Panc1 (cell line): ENCODE measurements at regions not wholly inside any gene's neighbourhood (a gene's known extent, or its start where the extent isn't known, plus 50 kb on each side); places are given as distances from the start of the nearest gene placed in this dataset.

ENCODE experiments used
- ATAC-seq: fragments of 200-7000 bp; cut with Tn5 transposase; 2 replicates; pipeline ENCODE4 v1.9.1; 2020; ENCODE audit warnings: mild to moderate bottlenecking, moderate library complexity
- BruUV-seq: library from RNA; stranded (reverse); fragments of 400-500 nt; replicated peaks from 2 replicates; lab custom pipeline; 2021; lab: Mats Ljungman, UMichigan
- CTCF ChIA-PET: fragments of 300-600 bp; sonication (Branson Sonifier 250); formaldehyde crosslinking; loops from one replicate; lab custom pipeline; 2022; ENCODE audit warnings: antibody characterized with exemption; lab: Charles Lee
- POLR2A ChIA-PET: fragments of 300-600 bp; sonication (Branson Sonifier 250); formaldehyde crosslinking; loops from one replicate; lab custom pipeline; 2022; ENCODE audit warnings: antibody characterized with exemption; lab: Charles Lee
- DNase-seq: peaks from one replicate; pipeline ENCODE4 v3.0.0-alpha.2; 2010; ENCODE audit warnings: low read depth, low spot score
- H3K27ac ChIP-seq: 2 replicates; pipeline ENCODE4 v1.5.1; 2011; ENCODE audit warnings: mild to moderate bottlenecking, low read length, inconsistent platforms
- H3K27me3 ChIP-seq: fragments of 200-500 bp; sonication (Bioruptor generic); 2 replicates; pipeline ENCODE4 v1.6.0; 2014; ENCODE audit warnings: low read length, inconsistent platforms; ENCODE audit not compliant: control insufficient read depth, insufficient read depth
- H3K36me3 ChIP-seq: fragments of 200-500 bp; sonication (Bioruptor generic); 2 replicates; pipeline ENCODE4 v1.5.1; 2014; ENCODE audit warnings: inconsistent platforms, mild to moderate bottlenecking, low read length, moderate library complexity; ENCODE audit not compliant: control insufficient read depth, insufficient read depth
- H3K4me1 ChIP-seq: 2 replicates; pipeline ENCODE4 v1.5.1; 2011; ENCODE audit warnings: inconsistent platforms, mild to moderate bottlenecking, low read length, moderate library complexity; ENCODE audit not compliant: control insufficient read depth, insufficient read depth
- H3K4me3 ChIP-seq, 2 experiments: 2 replicates each; pipeline ENCODE4 v1.5.1; 2011 to 2012; ENCODE audit warnings: low read depth in 2 of 2, low read length in 2 of 2, mild to moderate bottlenecking in 2 of 2, inconsistent platforms in 1 of 2, moderate library complexity in 1 of 2
- H3K9me3 ChIP-seq: fragments of 200-500 bp; sonication (Bioruptor generic); 2 replicates; pipeline ENCODE4 v1.5.1; 2014; ENCODE audit warnings: low read depth, mild to moderate bottlenecking, inconsistent platforms, low read length, moderate library complexity; ENCODE audit not compliant: control insufficient read depth, insufficient read depth
- POLR2AphosphoS5 ChIP-seq: IDR thresholded peaks from 2 replicates; pipeline ENCODE4 v1.6.1; 2012; ENCODE audit warnings: mild to moderate bottlenecking, low read depth, low read length, moderate library complexity
- REST ChIP-seq, 2 experiments: IDR thresholded peaks; 2 replicates each; pipeline ENCODE4 v1.6.1; 2011 to 2012; ENCODE audit warnings: low read depth in 2 of 2, control low read depth in 1 of 2, low read length in 1 of 2, mild to moderate bottlenecking in 1 of 2, moderate library complexity in 1 of 2; ENCODE audit not compliant: insufficient read depth in 1 of 2
- SIN3A ChIP-seq: IDR thresholded peaks from 2 replicates; pipeline ENCODE4 v1.6.1; 2012; ENCODE audit warnings: low read depth, mild to moderate bottlenecking, low read length, moderate library complexity, borderline replicate concordance; ENCODE audit not compliant: insufficient read depth
- TCF7L2 ChIP-seq: IDR thresholded peaks from 2 replicates; pipeline ENCODE4 v1.6.1; 2011; ENCODE audit warnings: mild to moderate bottlenecking, low read depth, low read length, inconsistent platforms
- in situ Hi-C: cut with HindIII; loops from 2 replicates; pipeline ENCODE4 v1.10.0; 2016; ENCODE audit warnings: low sequenced_read_pairs, low pct_unique_long_range_greater_than_20kb
- intact Hi-C: fragments of 100-400 bp; cut with micrococcal nuclease; formaldehyde crosslinking; loops from one replicate; pipeline ENCODE4 v1.10.0; 2022; ENCODE audit not compliant: unreplicated experiment
- TF ChIP-seq, protein P1 (sequence below): fragments of 450-650 bp; IDR thresholded peaks from 2 replicates; pipeline ENCODE4 v1.5.1; 2017; ENCODE audit warnings: mild to moderate bottlenecking

DNA sequence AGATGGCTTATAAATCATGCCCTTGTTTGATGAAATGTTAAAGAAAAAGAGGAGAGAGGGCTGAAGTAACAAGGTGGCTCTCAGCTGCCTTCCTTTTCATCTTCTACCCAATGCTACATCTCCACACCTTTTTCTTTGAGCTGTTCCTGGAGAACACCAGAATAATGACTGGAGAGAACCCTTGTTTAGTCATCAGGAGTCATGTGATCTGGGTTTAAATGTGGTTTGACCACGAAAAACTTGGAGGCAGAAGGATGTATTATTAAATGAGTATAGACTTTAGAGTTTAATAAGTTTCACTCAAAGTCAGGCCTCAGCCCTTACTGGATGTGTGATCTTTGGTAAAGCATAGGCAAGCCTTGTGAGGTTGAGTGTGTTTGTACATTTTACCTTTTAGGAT lies 230.3 kb upstream of the TBL1XR1 start:
- no TSS peak for BruUV-seq
- Histone ChIP-seq H3K4me1 (peaks cover 10% of the 10 kb centered on the region; the same call in 1 of the 2 replicates), H3K27ac (peak overlapping the region; percentile 71; the same call in 1 of the 2 replicates), H3K36me3 (no peaks in the 10 kb centered on the region), H3K9me3 (no peaks in the 10 kb centered on the region; the same call in 1 of the 2 replicates), H3K27me3 (no peaks in the 10 kb centered on the region), H3K4me3 (no peak overlapping the region)
- CTCF ChIA-PET: no interaction called here
- no peak for DNase-seq
- POLR2A ChIA-PET: no interaction called here
- TF ChIP-seq, protein P1, sequence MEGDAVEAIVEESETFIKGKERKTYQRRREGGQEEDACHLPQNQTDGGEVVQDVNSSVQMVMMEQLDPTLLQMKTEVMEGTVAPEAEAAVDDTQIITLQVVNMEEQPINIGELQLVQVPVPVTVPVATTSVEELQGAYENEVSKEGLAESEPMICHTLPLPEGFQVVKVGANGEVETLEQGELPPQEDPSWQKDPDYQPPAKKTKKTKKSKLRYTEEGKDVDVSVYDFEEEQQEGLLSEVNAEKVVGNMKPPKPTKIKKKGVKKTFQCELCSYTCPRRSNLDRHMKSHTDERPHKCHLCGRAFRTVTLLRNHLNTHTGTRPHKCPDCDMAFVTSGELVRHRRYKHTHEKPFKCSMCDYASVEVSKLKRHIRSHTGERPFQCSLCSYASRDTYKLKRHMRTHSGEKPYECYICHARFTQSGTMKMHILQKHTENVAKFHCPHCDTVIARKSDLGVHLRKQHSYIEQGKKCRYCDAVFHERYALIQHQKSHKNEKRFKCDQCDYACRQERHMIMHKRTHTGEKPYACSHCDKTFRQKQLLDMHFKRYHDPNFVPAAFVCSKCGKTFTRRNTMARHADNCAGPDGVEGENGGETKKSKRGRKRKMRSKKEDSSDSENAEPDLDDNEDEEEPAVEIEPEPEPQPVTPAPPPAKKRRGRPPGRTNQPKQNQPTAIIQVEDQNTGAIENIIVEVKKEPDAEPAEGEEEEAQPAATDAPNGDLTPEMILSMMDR: no peak
- no peak for TF ChIP-seq SIN3A
- TF ChIP-seq TCF7L2: no peak
- in situ Hi-C loops (no loop called here), intact Hi-C loops (no loop called here)
- no peak for ATAC-seq

- Histone ChIP-seq H3K36me3 (no peaks in the 10 kb centered on the region), H3K4me1 (peaks cover 10% of the 10 kb centered on the region; the same call in 1 of the 2 replicates), H3K9me3 (no peaks in the 10 kb centered on the region; the same call in 1 of the 2 replicates), H3K27me3 (no peaks in the 10 kb centered on the region), H3K27ac (peak overlapping the region; percentile 60; the same call in 1 of the 2 replicates), H3K4me3 (no peak overlapping the region)
- ATAC-seq: no peak
- POLR2A ChIA-PET: no interaction called here
- intact Hi-C loops: no loop called here
- CTCF ChIA-PET: no interaction called here
- TF ChIP-seq, protein P1: no peak
- no peak for TF ChIP-seq SIN3A
- TF ChIP-seq REST (IDR thresholded peaks at IDR 0.05; ENCODE audit: insufficient read depth in 1 of 2, low read depth in 2 of 2, low read length in 1 of 2): no peak
- TF ChIP-seq TCF7L2: no peak
- TF ChIP-seq POLR2AphosphoS5: no peak
- no peak for DNase-seq
- in situ Hi-C loops: no loop called here
- no TSS peak for BruUV-seq
These were observed 231.8 kb upstream of the TBL1XR1 start for GRCh38 chr3:177429079-177429478.
